ENCODE measurements at regions not wholly inside any gene's neighbourhood (a gene's known extent, or its start where the extent isn't known, plus 50 kb on each side); places are given as distances from the start of the nearest gene placed in this dataset.
"Not testable (repeated sequence)": the region's sequence is repeated elsewhere in the genome, so short reads cannot be mapped to it uniquely, and the experiment has no call there.

DNA sequence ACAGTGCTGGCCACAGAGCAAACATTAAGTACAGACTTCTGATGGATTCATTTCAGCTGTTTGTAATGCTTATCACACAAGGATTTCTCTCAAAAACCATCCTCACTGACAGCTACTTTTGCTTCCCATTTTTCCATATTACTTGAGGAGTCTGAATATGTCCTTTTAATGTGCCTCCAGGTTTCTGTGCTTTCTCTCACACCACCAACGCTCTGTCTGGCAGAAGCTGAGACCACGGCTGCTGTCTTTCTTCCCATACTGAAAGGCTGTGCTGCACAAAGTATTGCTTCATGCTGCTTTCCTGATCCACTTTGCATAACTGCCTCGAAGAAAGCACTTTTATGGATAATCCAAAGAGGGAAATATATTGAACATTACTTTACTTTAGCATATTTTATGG, 312.1 kb upstream of the ZEB2 start:
- no peak for DNase-seq (ENCODE audit: low read depth, low spot score)

GRCh38 chr2:144830543-144830942, 310.6 kb upstream of the ZEB2 start:
- no peak for DNase-seq (ENCODE audit: low read depth, low spot score)

GRCh38 chr2:144827404-144827803, 307.5 kb upstream of the ZEB2 start:
- no peak for DNase-seq (ENCODE audit: low read depth, low spot score)

GRCh38 chr2:144826105-144826504, 306.2 kb upstream of the ZEB2 start:
- DNase-seq (ENCODE audit: low read depth, low spot score): no peak

DNA sequence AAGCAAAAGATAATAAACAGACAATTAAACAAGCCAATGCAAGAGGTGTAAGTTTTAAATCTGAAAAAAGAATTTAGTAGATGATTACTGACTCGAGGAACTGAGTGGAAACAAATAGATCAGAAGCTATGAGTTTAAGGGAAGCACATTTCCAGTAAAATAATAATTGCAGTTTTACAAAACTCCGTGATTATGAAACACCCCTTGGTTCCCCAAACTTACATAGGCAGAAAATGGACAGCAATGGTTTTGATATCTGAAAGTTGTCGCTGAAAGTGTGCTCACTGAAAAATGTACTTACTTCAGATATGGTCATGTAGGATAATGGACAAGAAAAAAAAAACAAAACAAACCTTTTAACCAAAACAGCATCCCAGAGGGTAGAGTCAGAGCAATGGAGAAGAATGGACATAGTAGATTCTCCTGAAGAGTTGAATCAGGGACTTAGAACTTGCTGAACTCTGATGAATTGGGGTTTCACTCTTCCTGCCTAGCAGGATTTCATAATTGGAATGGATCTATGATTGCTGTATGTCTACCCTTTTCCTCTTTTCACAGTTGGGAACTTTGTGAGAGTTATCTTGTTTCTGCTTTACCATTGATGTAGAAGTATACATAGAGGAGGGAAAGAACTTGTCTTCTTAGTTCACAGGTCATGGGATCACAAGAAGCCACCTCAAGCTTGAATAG, 305.6 kb upstream of the ZEB2 start:
- DNase-seq (ENCODE audit: low read depth, low spot score): no peak

DNA sequence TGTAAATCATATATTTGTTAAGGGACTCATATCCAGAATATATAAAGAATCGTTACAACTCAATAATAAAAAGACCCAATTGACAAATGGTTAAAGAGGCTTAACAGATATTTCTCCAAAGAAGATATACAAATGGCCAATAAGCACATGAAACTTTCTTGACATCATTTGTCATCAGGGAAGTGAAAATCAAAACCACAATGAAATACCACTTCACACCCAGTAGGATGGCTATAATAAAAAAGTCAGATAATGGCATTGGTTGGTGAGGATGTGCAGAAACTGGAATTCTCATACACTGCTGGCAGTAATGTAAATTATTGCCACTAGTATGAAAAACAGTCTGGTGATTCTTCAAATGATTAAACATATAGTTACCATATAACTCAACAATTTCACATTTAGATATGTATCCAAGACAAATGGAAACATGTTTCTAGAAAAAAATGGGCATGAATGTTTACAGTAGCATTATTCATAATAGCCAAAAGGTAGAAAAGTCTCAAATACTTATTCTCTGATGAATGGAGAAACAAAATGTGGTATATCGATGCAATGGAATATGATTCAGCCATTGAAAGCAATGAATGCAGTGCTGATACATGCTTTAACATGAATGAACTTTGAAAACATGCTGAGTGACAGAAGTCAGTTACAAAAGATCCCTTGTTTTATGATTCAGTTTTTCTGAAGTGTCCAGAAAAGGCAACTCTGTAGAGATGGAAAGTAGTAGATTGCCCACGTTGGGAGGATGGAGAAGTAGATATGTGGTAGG, 304.6 kb upstream of the ZEB2 start:
- no peak for DNase-seq (ENCODE audit: low read depth, low spot score)

DNA sequence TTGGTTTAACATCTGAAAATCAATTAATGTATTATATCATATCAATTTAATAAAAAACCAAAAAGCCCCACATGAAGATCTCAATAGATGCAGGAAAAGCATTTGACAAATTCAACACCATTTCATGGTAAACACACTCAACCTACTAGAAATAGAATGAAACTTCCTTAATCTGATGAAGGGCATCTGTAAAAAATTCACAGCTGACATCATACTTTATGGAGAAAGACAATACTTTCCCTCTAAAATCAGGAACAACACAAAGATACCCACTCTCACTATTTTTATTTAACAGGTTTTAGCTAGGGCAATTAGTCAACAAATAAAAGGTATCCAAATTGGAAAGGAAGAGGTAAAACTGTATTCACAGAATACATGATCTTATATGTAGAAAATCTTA, 303.0 kb upstream of the ZEB2 start:
- DNase-seq (ENCODE audit: low read depth, low spot score): no peak

DNA sequence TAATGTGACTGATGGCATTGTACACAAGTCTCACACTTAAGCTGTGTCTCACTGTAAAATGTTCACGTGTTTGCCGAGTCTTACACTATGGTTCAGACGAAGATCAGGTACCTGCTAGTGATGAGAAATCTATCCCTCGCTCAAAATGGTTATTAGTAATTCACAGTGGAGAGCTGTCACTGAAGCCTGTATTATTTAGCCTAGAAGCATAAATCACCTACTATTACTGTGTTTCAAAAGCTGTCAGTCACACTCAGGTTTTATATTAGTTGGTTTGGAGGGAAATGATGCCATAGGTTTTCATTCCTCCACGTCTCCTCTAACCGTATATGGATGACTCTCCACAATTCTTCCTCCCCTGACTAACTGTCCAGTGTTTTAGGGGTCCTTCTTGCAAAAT, 292.4 kb upstream of the ZEB2 start:
- DNase-seq (ENCODE audit: low read depth, low spot score): no peak

- peak; percentile 71 for DNase-seq (ENCODE audit: low read depth, low spot score)
Measured at GRCh38 chr2:144801766-144802165, 281.8 kb upstream of the ZEB2 start.

DNA sequence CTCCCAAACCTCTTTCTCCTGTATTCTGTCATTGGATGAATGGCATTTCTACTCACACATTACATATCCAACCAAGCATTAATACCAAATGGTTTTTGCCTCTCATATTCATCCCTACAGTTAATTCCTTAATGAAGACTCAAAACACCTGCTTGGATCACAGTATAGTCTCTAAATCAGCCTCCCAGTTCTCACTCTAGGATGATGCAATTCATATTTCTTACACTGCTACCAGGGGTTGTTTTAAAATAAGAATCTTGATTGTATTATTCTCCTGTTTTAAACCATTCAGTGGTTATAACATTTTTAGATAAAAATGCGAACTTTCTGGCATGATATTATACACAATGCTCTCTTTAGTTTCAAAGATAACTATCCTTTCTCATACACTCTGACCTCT, 281.4 kb upstream of the ZEB2 start:
- no peak for DNase-seq (ENCODE audit: low read depth, low spot score)

DNA sequence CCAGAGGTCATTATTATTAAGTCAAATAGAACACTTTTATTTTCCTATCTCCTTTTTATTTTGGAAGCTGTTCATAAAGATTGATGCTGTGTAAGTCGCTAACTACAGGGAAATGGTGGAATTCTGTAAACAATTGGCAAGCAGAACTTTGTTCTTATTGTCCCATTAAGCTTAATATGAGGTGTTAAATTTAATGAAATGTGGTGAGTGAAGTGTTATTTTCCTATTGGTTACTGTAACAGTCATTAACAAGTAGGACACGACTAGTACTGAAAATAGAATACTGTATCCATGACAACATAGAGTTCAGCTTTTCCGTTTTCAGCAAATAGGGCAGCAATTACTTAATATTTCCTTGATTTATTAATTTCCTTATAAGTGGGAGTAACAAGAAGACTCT, 279.1 kb upstream of the ZEB2 start:
- DNase-seq (ENCODE audit: low read depth, low spot score): no peak

- no peak for DNase-seq (ENCODE audit: low read depth, low spot score)
Measured at GRCh38 chr2:144798034-144798433, 278.1 kb upstream of the ZEB2 start.

GRCh38 chr2:144796936-144797335, 277.0 kb upstream of the ZEB2 start:
- DNase-seq (ENCODE audit: low read depth, low spot score): no peak

DNA sequence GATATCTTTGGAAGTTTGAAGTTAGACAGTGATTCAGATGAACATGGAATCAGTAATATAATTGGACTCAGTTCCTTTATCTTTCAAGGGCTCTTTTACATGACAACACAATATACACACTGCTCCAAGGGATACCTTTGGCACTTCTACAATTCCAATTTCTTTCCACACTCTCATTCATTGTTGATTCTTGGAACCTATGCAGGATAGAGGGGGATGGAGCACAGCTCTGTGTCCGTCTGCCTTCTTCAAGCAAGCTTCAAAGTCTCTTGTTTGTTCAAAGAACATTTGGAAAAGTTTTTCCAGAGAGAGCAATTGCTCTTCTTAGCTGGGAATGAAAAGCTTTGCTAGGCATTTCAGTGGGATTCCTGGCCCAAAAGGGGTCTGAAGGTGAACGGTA, 276.2 kb upstream of the ZEB2 start:
- DNase-seq (ENCODE audit: low read depth, low spot score): no peak

GRCh38 chr2:144785253-144785652, 265.3 kb upstream of the ZEB2 start:
- no peak for DNase-seq (ENCODE audit: low read depth, low spot score)

DNA sequence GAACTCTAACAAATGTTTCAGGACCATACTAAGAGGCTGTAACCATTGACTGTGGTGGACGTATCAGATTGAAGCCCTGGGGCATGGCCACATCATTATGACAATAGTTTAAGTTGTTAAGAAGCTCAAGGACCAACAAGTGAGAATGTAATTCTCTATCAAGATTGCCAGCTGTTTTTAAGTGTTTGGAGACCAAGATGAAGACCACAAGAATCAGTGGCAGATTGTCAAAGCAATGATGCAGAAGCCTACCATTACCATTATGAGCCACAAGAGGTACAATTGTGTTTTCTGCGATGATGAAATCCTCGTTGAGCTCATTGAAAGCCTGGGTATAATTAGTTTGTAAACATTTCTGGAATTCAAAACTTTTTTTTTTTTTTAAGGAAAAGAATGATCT, 261.1 kb upstream of the ZEB2 start:
- no peak for DNase-seq (ENCODE audit: low read depth, low spot score)

GRCh38 chr2:144776766-144777165, 256.8 kb upstream of the ZEB2 start:
- DNase-seq (ENCODE audit: low read depth, low spot score): no peak

DNA sequence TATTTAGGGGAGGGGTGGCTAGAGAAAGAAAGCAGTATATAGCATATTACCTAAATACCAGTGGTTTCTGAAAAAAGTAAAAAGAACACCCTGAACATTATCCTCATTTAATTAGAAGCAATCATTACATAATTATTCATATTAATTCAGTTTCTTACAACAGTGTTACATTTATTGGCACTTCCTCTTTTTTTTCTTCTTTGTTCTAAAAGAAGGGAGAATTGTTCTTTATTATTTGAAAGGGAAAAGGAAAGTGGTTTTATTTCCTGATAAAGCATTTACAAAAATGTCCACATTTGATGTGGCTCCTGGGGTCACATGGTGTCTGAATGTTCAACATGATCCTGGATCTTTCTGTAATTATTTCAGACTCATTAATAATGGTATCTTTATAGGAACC, 254.9 kb upstream of the ZEB2 start:
- DNase-seq (ENCODE audit: low read depth, low spot score): no peak

GRCh38 chr2:144771348-144771747, 251.4 kb upstream of the ZEB2 start:
- DNase-seq (ENCODE audit: low read depth, low spot score): no peak

GRCh38 chr2:144770616-144771230, 250.8 kb upstream of the ZEB2 start:
- no peak for DNase-seq (ENCODE audit: low read depth, low spot score)

GRCh38 chr2:144760939-144761338, 241.0 kb upstream of the ZEB2 start:
- DNase-seq (ENCODE audit: low read depth, low spot score): not testable (repeated sequence)

DNA sequence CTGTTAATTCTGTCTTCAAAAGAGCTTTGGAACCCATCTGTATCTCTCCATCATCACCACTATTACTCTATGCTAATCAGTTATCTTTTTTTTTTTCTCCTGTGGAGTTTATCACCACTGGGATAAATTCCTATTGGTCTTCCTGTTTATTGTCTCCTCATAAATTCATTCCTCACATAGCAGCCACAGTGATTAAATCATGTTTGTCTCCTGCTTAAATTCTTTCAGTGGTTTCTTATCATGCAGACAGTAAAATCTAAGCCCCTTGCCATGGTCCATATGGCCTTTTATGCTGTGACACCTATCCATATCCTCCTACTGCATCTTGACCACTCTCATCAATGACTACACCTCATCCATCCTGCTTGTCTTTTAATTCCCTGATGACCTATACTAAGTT, 239.8 kb upstream of the ZEB2 start:
- no peak for DNase-seq (ENCODE audit: low read depth, low spot score)

DNA sequence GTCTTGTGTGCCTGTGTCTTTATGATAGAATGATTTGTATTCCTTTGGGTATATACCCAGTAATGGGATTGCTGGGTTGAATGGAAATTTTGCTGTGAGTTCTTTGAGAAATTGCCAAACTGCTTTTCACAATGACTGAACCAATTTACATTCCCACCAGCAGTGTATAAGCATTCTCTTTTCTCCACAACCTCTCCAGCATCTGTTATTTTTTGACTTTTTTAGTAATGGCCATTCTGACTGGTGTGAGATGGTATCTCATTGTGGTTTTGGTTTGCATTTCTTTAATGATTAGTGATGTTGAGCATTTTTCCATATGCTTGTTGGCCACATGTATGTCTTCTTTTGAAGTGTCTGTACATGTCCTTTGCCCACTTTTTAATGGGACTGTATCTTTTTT, 238.3 kb upstream of the ZEB2 start:
- not testable (repeated sequence) for DNase-seq (ENCODE audit: low read depth, low spot score)
